ENCODE measurements at regions not wholly inside any gene's neighbourhood (a gene's known extent, or its start where the extent isn't known, plus 50 kb on each side); places are given as distances from the start of the nearest gene placed in this dataset.

DNA sequence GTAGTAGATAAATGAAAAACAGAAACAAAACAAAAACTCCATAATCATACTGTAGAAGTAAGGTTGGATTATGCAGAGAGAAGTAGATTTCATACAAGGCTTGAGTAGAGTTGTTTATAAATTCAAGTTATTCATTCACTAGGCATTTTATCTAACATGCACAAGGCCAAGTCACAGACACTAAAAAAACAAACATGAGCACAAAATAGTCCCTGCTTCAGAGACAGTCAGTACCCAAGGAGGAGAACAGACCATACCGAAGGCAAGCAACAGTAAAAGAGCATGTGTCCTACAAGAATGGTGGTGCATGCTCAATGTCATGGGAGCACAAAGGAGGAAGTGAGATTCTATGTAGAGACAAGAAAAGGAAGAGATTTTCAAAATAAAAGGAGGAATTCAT lies 796.5 kb upstream of the LRRC4C start:
- H3K27me3 ChIP-seq (ENCODE audit: low read depth, low read length), result no peaks in the 10 kb centered on the region

DNA sequence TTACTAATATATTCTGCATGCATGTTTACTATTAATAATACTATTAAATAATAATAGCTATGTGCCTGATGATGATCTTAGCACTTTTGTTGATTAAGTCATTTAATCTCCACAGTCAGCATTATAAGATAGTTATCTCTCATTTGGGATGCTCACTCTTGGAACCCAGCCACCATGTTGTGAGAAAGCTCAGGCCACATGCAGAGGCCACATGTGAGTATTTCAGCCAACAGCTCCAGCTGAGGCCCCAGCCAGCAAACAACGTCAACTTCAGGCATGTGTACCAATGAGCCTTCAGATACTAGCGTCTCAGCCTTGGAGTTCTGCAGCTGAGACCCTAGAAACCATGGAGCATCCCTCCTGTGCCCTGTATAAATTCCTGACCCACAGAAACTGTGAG lies 798.1 kb upstream of the LRRC4C start:
- Histone ChIP-seq H3K9ac (ENCODE audit: low read length) (no peak overlapping the region), H3K79me2 (ENCODE audit: low read length) (no peaks in the 10 kb centered on the region), H2AFZ (ENCODE audit: low read depth, low read length) (no peak overlapping the region), H3K36me3 (replicated peaks; ENCODE audit: low read depth, low read length) (peaks cover 10% of the 10 kb centered on the region), H3K9me3 (ENCODE audit: insufficient read depth, low read length) (0 out of 2 replicates have a peak, but pooled peaks cover 20% of the 10 kb centered on the region), H3K4me3 (ENCODE audit: low read length) (no peak overlapping the region), H3K27me3 (ENCODE audit: low read depth, low read length) (no peaks in the 10 kb centered on the region), H3K4me2 (ENCODE audit: low read length) (no peak overlapping the region), H3K4me1 (ENCODE audit: low read length) (peaks cover 27% of the 10 kb centered on the region), H3K27ac (ENCODE audit: low read length) (no peak overlapping the region), H4K20me1 (ENCODE audit: insufficient read depth, low read length) (no peaks in the 10 kb centered on the region)
- TF ChIP-seq EZH2phosphoT487 (IDR thresholded peaks at IDR 0.05; ENCODE audit: low read depth), result no peak
- TF ChIP-seq, protein P1, sequence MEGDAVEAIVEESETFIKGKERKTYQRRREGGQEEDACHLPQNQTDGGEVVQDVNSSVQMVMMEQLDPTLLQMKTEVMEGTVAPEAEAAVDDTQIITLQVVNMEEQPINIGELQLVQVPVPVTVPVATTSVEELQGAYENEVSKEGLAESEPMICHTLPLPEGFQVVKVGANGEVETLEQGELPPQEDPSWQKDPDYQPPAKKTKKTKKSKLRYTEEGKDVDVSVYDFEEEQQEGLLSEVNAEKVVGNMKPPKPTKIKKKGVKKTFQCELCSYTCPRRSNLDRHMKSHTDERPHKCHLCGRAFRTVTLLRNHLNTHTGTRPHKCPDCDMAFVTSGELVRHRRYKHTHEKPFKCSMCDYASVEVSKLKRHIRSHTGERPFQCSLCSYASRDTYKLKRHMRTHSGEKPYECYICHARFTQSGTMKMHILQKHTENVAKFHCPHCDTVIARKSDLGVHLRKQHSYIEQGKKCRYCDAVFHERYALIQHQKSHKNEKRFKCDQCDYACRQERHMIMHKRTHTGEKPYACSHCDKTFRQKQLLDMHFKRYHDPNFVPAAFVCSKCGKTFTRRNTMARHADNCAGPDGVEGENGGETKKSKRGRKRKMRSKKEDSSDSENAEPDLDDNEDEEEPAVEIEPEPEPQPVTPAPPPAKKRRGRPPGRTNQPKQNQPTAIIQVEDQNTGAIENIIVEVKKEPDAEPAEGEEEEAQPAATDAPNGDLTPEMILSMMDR (IDR thresholded peaks at IDR 0.05; ENCODE audit: low read depth, low read length), result no peak

More for the DNA sequence above, 796.5 kb upstream of the LRRC4C start:
- Histone ChIP-seq H3K4me2 (ENCODE audit: low read length) (no peak overlapping the region), H3K9ac (ENCODE audit: low read length) (no peak overlapping the region), H3K79me2 (ENCODE audit: low read length) (no peaks in the 10 kb centered on the region), H3K4me3 (ENCODE audit: low read length) (no peak overlapping the region), H3K36me3 (replicated peaks; ENCODE audit: low read depth, low read length) (peaks cover 10% of the 10 kb centered on the region), H3K9me3 (ENCODE audit: insufficient read depth, low read length) (0 out of 2 replicates have a peak, but pooled peaks cover 20% of the 10 kb centered on the region), H3K27ac (ENCODE audit: low read length) (no peak overlapping the region), H4K20me1 (ENCODE audit: insufficient read depth, low read length) (no peaks in the 10 kb centered on the region), H3K4me1 (ENCODE audit: low read length) (peaks cover 27% of the 10 kb centered on the region), H2AFZ (ENCODE audit: low read depth, low read length) (no peak overlapping the region)
- no peak for TF ChIP-seq EZH2phosphoT487 (IDR thresholded peaks at IDR 0.05; ENCODE audit: low read depth)
- TF ChIP-seq, protein P1 (IDR thresholded peaks at IDR 0.05; ENCODE audit: low read depth, low read length), result no peak

DNA sequence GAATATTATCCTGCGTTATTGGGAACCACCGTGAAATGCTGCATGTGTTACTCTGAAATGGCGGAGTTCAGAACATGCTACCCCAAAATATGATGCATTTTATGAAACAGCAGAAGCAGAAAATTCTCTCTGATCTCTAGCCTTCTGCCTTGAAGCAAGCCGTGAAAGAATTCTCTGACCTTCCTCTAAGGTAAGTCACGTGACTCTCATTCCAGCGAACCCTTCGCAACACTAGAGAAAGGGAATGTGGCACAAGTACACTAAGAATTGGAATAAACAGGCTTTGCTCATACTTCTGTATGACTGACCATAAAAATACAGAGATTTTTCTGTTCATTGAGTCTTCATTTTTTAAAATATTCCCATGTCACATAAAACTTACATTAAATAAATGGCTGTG lies 805.6 kb upstream of the LRRC4C start:
- no peaks in the 10 kb centered on the region for H3K9me3 ChIP-seq (ENCODE audit: insufficient read depth, low read length)
- no peak for TF ChIP-seq EZH2phosphoT487 (IDR thresholded peaks at IDR 0.05; ENCODE audit: low read depth)
- TF ChIP-seq, protein P1 (IDR thresholded peaks at IDR 0.05; ENCODE audit: low read depth, low read length), result no peak
- no peak overlapping the region for H3K4me3 ChIP-seq (ENCODE audit: low read length)
- no peak overlapping the region for H3K9ac ChIP-seq (ENCODE audit: low read length)
- no peaks in the 10 kb centered on the region for H3K79me2 ChIP-seq (ENCODE audit: low read length)
- no peak overlapping the region for H3K4me2 ChIP-seq (ENCODE audit: low read length)
- no peak overlapping the region for H3K27ac ChIP-seq (ENCODE audit: low read length)
- no peaks in the 10 kb centered on the region for H3K36me3 ChIP-seq (replicated peaks; ENCODE audit: low read depth, low read length)
- H3K27me3 ChIP-seq (ENCODE audit: low read depth, low read length), result no peaks in the 10 kb centered on the region
- no peak overlapping the region for H2AFZ ChIP-seq (ENCODE audit: low read depth, low read length)
- no peaks in the 10 kb centered on the region for H4K20me1 ChIP-seq (ENCODE audit: insufficient read depth, low read length)
- H3K4me1 ChIP-seq (ENCODE audit: low read length), result no peaks in the 10 kb centered on the region

DNA sequence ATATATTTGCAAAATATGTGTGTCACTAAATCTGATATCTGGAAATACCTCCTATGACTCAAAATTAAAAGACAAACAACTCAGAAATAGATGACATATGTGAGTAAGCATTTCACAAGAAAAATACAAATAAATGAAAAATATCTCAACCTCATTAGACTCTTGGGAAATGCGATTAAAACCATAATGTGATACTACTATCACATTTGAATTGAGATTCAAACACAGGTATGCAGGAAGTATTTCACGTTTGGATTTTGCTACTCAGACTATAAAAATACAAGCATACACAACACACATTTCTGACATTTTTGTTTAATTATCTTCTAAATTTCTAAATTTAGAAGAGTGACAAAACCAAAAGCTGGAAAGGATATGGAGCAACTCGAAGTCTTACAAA lies 811.9 kb upstream of the LRRC4C start:
- no peaks in the 10 kb centered on the region for H3K27me3 ChIP-seq (ENCODE audit: low read depth, low read length)
- no peak overlapping the region for H3K9ac ChIP-seq (ENCODE audit: low read length)
- H3K36me3 ChIP-seq (replicated peaks; ENCODE audit: low read depth, low read length), result peaks cover 4% of the 10 kb centered on the region
- H3K79me2 ChIP-seq (ENCODE audit: low read length), result no peaks in the 10 kb centered on the region
- H4K20me1 ChIP-seq (ENCODE audit: insufficient read depth, low read length), result no peaks in the 10 kb centered on the region
- H3K27ac ChIP-seq (ENCODE audit: low read length), result no peak overlapping the region
- H3K9me3 ChIP-seq (ENCODE audit: insufficient read depth, low read length), result no peaks in the 10 kb centered on the region; the same call in 1 of the 2 replicates
- no peak overlapping the region for H3K4me2 ChIP-seq (ENCODE audit: low read length)
- H2AFZ ChIP-seq (ENCODE audit: low read depth, low read length), result no peak overlapping the region
- no peaks in the 10 kb centered on the region for H3K4me1 ChIP-seq (ENCODE audit: low read length)
- no peak for TF ChIP-seq EZH2phosphoT487 (IDR thresholded peaks at IDR 0.05; ENCODE audit: low read depth)
- TF ChIP-seq, protein P1 (IDR thresholded peaks at IDR 0.05; ENCODE audit: low read depth, low read length), result no peak
- H3K4me3 ChIP-seq (ENCODE audit: low read length), result no peak overlapping the region

All from OCI-LY3 (cell line).